ENCODE measurements at regions not wholly inside any gene's neighbourhood (a gene's known extent, or its start where the extent isn't known, plus 50 kb on each side); places are given as distances from the start of the nearest gene placed in this dataset.

DNA sequence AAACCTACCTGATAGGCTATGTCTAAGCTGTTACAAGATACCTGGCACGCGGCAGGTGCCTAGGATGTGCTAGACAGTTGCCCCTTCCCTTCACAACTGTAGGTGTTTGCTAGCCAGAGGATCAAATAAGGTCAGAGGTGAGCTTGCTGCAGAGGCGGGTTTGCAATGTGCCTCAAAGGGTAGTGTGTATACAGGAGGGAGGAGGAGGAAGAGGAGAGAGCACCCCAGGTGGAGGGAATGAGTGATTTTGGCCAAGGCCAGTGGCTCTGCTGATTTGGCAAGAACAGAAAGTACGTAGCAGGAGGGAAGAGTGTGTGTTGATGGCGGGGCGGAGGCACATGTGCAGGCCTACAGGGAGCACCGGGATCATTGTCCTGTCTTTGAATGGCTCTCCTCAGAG lies 236.5 kb downstream of the HAUS1 start:
- no peak for TF ChIP-seq FOXM1 (IDR thresholded peaks at IDR 0.05; ENCODE audit: borderline replicate concordance)
- no peak for TF ChIP-seq L3MBTL2 (conservative IDR thresholded peaks at IDR 0.05)
- TF ChIP-seq ARNT (IDR thresholded peaks at IDR 0.05) = no peak
- TF ChIP-seq SP1 (IDR thresholded peaks at IDR 0.05) = no peak
- no peak for TF ChIP-seq SUZ12 (IDR thresholded peaks at IDR 0.05)
- TF ChIP-seq HDGF (IDR thresholded peaks at IDR 0.05; ENCODE audit: borderline replicate concordance) = no peak
- TF ChIP-seq BHLHE40 (IDR thresholded peaks at IDR 0.05; ENCODE audit: borderline replicate concordance) = no peak
- TF ChIP-seq FOXK2 (IDR thresholded peaks at IDR 0.05) = no peak
- TF ChIP-seq ELF4 (IDR thresholded peaks at IDR 0.05) = no peak
- no peak for TF ChIP-seq CTBP1 (IDR thresholded peaks at IDR 0.05; ENCODE audit: borderline replicate concordance)
- TF ChIP-seq, protein P1, sequence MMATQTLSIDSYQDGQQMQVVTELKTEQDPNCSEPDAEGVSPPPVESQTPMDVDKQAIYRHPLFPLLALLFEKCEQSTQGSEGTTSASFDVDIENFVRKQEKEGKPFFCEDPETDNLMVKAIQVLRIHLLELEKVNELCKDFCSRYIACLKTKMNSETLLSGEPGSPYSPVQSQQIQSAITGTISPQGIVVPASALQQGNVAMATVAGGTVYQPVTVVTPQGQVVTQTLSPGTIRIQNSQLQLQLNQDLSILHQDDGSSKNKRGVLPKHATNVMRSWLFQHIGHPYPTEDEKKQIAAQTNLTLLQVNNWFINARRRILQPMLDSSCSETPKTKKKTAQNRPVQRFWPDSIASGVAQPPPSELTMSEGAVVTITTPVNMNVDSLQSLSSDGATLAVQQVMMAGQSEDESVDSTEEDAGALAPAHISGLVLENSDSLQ (IDR thresholded peaks at IDR 0.05) = no peak
- TF ChIP-seq FOXA1 (IDR thresholded peaks at IDR 0.05) = no peak
- TF ChIP-seq NFRKB (IDR thresholded peaks at IDR 0.05) = no peak
